SH-SY5Y (cell line): ENCODE measurements at regions not wholly inside any gene's neighbourhood (a gene's known extent, or its start where the extent isn't known, plus 50 kb on each side); places are given as distances from the start of the nearest gene placed in this dataset.

Experiments used
- GATA2 ChIP-seq: IDR thresholded peaks from 2 replicates; pipeline ENCODE4 v1.6.1; 2011; ENCODE audit warnings: mild to moderate bottlenecking, low read depth, low read length
- GATA3 ChIP-seq: IDR thresholded peaks from 2 replicates; pipeline ENCODE4 v1.6.1; 2011; ENCODE audit warnings: low read depth, mild to moderate bottlenecking, low read length, moderate library complexity

- TF ChIP-seq GATA3: no peak
- TF ChIP-seq GATA2: no peak
These were observed 606.0 kb downstream of the BUD13 start for GRCh38 chr11:116166573-116167465.

- TF ChIP-seq GATA2 (no peak), GATA3 (no peak)
These were observed 607.9 kb downstream of the BUD13 start for GRCh38 chr11:116164843-116165242.

GRCh38 chr11:116162886-116163230 lies 609.9 kb downstream of the BUD13 start:
- TF ChIP-seq GATA3 (no peak), GATA2 (no peak)

- TF ChIP-seq GATA2 (no peak), GATA3 (no peak)
These were observed 610.5 kb downstream of the BUD13 start for GRCh38 chr11:116162086-116162885.

- TF ChIP-seq GATA3 (no peak), GATA2 (no peak)
These were observed 624.1 kb downstream of the BUD13 start for GRCh38 chr11:116148645-116149044.

- TF ChIP-seq GATA3 (no peak), GATA2 (no peak)
These were observed 624.7 kb downstream of the BUD13 start for GRCh38 chr11:116148056-116148455.

- TF ChIP-seq GATA2: no peak
- TF ChIP-seq GATA3: no peak
These were observed 627.5 kb downstream of the BUD13 start for GRCh38 chr11:116145187-116145865.

- TF ChIP-seq GATA3 (no peak), GATA2 (no peak)
These were observed 628.3 kb downstream of the BUD13 start for GRCh38 chr11:116144387-116144958.

- TF ChIP-seq GATA2 (no peak), GATA3 (no peak)
These were observed 634.1 kb upstream of the CADM1 start for GRCh38 chr11:116138280-116138679.

GRCh38 chr11:116137753-116138152 lies 633.5 kb upstream of the CADM1 start:
- no peak for TF ChIP-seq GATA3
- TF ChIP-seq GATA2: no peak

GRCh38 chr11:116136987-116137674 lies 632.9 kb upstream of the CADM1 start:
- TF ChIP-seq GATA2 (no peak), GATA3 (no peak)

- TF ChIP-seq GATA2 (no peak), GATA3 (no peak)
These were observed 631.7 kb upstream of the CADM1 start for GRCh38 chr11:116135891-116136290.

GRCh38 chr11:116134450-116134849 lies 630.2 kb upstream of the CADM1 start:
- no peak for TF ChIP-seq GATA3
- no peak for TF ChIP-seq GATA2

- TF ChIP-seq GATA2 (no peak), GATA3 (no peak)
These were observed 628.2 kb upstream of the CADM1 start for GRCh38 chr11:116132273-116132978.
